Right ventricle myocardium superior (tissue), 1 donor: ENCODE measurements at regions not wholly inside any gene's neighbourhood (a gene's known extent, or its start where the extent isn't known, plus 50 kb on each side); places are given as distances from the start of the nearest gene placed in this dataset.
"Not testable (repeated sequence)": the region's sequence is repeated elsewhere in the genome, so short reads cannot be mapped to it uniquely, and the experiment has no call there.

Experiments
- ATAC-seq: fragments of 200-7000 bp; cut with Tn5 transposase; one replicate; pipeline ENCODE4 v1.9.1; 2020; ENCODE audit warnings: mild to moderate bottlenecking; ENCODE audit not compliant: poor library complexity
- DNase-seq: peaks from one replicate; pipeline ENCODE4 v3.0.0-alpha.2; 2020
- intact Hi-C: fragments of 100-400 bp; cut with DNase I; formaldehyde crosslinking; loops from one replicate; pipeline ENCODE4 v1.11.2; 2022
- donor health status: DM: no; HTN: yes; CAD: no; lungs with severe emphysema.

GRCh38 chr6:85008296-85009009 lies 244.1 kb upstream of the TBX18 start:
- DNase-seq (no peak), ATAC-seq (peak; percentile 16)
- intact Hi-C loops = no loop called here

DNA sequence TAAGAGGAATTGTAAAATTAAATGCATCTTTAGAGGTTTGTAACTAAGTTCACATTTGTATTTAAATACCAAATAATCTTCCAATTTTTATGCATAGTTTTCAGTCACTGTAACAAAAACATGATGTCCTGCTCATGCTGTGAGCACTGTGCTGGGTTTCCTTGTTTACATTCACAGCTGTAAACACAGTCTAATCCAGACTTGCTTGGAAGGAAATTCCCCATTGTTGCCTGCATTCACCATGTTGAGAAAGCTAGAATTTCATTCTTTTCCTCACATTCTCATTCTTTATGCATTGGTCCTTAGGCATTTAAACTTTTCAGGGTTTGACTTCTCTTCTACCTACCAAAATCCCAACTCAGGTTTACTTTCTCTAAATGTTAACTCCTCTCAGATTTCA lies 242.0 kb upstream of the TBX18 start:
- ATAC-seq (no peak), DNase-seq (no peak)
- intact Hi-C loops = no loop called here

GRCh38 chr6:85005494-85005893 lies 241.1 kb upstream of the TBX18 start:
- ATAC-seq = no peak
- intact Hi-C loops = no loop called here

GRCh38 chr6:85004361-85004995 lies 240.1 kb upstream of the TBX18 start:
- DNase-seq (peak; percentile 46), ATAC-seq (peak; percentile 91)
- intact Hi-C loops = no loop called here

More at GRCh38 chr6:85005494-85005893, 241.1 kb upstream of the TBX18 start:
- DNase-seq = no peak

DNA sequence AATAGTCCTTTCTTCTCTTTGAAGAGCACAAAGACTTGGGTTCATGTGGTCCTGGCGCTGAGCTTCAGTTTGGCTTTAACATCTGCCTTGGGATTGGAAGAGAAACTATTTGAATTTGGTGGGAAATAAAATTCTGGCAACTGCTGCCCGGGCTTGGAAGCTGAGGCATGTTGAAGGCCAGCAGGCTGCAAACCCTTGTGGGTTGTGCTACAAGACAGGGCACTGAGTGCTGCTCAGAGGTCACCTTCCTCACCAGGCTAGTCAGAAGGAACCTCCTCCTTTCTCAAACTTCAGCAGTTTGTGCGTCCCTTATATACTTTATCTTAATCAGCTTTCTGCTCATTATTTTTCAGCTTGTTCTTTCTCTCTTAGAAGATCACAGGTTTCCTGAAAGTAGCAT lies 238.4 kb upstream of the TBX18 start:
- intact Hi-C loops = no loop called here
- DNase-seq = peak; percentile 43
- peak; percentile 22 for ATAC-seq

DNA sequence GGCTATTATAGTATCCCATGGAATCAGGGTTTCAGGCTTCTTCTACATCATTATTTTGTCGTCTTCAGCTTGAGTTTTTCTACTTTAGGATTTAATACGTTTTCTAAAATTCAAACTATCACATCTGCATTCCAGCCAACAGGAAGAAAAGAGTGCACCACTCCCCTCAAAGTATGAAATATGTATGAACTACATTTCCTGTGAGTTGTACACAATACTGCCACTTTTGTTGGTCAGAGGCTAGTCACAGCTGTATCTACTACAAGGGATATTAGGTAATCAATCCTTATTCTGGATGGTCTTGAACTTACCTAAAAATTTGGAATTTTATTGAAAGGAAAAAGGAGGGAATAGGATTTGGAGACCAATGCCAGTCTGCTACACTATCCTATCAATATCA lies 235.6 kb upstream of the TBX18 start:
- ATAC-seq = no peak
- DNase-seq = no peak
- intact Hi-C loops = no loop called here

GRCh38 chr6:84998223-84998622 lies 233.8 kb upstream of the TBX18 start:
- no peak for DNase-seq
- ATAC-seq = no peak
- intact Hi-C loops = no loop called here

DNA sequence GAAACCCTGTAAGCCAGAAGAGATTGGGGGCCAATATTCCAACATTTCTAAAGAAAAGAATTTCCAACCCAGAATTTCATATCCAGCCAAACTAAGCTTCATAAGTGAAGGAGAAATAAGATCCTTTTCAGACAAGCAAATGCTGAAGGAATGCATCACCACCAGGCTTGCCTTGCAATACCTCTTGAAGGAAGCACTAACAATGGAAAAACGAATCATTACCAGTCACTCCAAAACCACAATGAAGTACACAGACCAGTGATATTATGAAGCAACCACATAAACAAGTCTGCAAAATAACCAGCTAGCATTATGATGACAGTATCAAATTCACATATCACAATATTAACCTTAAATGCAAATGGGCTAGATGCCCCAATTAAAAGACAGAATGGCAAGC lies 224.4 kb upstream of the TBX18 start:
- intact Hi-C loops, DNase-seq: not testable (repeated sequence)

DNA sequence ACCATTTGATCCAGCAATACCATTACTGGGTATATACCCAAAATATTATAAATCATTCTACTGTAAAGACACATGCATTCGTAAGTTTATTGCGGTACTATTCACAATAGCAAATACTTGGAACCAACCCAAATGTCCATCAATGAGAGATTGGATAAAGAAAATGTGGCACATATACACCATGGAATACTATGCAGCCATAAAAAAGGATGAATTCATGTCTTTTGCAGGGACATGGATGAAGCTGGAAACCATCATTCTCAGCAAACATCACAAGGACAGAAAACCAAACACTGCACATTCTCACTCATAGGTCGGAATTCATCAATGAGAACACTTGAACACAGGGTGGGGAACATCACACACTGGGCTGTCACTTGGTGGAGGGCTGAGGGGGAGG lies 221.1 kb upstream of the TBX18 start:
- intact Hi-C loops, ATAC-seq: not testable (repeated sequence)

More for the DNA sequence above, 224.4 kb upstream of the TBX18 start:
- ATAC-seq = not testable (repeated sequence)

GRCh38 chr6:84979541-84979940 lies 215.1 kb upstream of the TBX18 start:
- intact Hi-C loops = no loop called here
- ATAC-seq (peak; percentile 31), DNase-seq (no peak)

More for the DNA sequence above, 221.1 kb upstream of the TBX18 start:
- DNase-seq = not testable (repeated sequence)

GRCh38 chr6:84977363-84977705 lies 212.9 kb upstream of the TBX18 start:
- ATAC-seq (no peak), DNase-seq (no peak)
- intact Hi-C loops = no loop called here

- DNase-seq (no peak), ATAC-seq (no peak)
- intact Hi-C loops = no loop called here
Observed at GRCh38 chr6:84976526-84977362, 212.3 kb upstream of the TBX18 start.

DNA sequence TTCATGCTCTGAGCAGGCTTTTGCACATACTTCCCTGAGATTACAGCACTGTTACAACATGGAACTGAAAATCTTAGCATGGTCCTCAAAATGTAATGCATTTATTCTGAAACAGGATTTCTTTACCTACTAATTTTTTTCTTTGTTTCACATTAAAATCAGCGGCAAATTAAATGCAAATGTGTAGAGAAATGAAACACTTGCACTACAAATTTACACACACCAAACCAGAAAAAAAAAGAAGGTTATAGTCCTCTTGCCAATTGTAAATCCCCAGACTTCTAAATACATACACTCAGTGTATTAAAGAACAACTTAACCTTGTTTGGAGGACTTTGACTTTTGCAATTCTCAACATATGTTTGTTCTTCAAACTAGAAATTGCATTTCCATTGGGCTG lies 210.9 kb upstream of the TBX18 start:
- ATAC-seq (no peak), DNase-seq (no peak)
- intact Hi-C loops = no loop called here

DNA sequence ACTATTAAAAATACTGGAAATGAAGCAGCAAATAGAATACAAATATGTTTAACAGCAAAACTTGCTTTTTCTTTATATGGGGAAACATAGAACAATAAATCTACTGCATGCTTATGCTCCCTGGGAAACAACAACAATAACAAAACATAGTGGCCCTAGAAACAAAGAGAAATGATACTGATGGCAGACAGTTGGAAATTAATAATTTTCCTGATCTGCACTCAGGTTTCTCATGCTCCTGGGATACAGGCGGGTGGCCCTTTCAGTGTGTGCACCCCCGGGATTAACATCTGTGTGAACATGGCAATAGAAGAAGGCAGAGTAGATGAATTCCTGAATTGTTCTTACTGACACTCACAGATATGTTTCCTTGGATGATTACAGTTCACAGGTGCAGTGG lies 209.2 kb upstream of the TBX18 start:
- intact Hi-C loops = no loop called here
- ATAC-seq = no peak
- no peak for DNase-seq

DNA sequence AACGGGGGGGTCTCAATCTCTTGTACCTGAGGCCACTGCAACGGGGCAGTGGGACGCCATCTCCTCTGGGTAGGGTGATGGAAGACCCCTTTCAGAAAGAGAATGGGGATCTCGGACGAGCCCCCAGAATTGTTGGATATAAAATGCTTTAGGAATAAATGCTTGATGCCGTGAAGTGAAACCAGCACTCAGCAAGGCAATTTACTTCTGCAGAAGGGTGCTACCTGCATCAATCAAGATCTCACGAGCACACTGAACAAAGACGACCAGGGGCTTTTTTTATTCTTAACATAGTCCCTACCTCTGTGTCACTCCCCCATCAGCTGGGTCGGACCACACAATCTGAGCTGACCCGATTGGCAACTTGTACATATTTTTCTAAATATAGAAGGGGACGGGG lies 203.6 kb upstream of the TBX18 start:
- intact Hi-C loops = no loop called here
- DNase-seq (no peak), ATAC-seq (no peak)

DNA sequence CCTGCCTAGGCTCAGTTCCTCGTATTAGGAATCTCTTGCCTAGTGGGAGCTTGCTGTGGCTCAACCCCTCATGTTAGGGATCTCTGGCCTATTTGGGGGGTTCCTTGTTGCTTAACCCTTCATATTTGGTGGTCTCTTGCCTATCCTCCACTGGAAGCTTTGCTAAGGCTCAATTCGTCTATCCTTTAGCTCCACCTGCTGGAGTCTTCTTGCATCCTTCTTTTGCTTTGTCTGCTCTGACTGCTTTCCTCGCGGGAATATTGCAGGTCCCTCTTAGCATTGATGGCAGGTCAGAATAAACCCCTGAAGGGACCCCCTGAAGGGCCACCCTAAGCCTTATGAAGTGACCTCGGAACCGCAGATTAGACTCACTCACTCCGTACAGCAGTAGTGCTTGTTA lies 203.0 kb upstream of the TBX18 start:
- intact Hi-C loops = no loop called here
- ATAC-seq (no peak), DNase-seq (no peak)

- ATAC-seq (no peak), DNase-seq (no peak)
- intact Hi-C loops = no loop called here
Observed at GRCh38 chr6:84953111-84953755, 188.8 kb upstream of the TBX18 start.

GRCh38 chr6:84944926-84945325 lies 180.5 kb upstream of the TBX18 start:
- DNase-seq, ATAC-seq, intact Hi-C loops: not testable (repeated sequence)

- DNase-seq = no peak
- no peak for ATAC-seq
- intact Hi-C loops = no loop called here
Observed at GRCh38 chr6:84943905-84944304, 179.5 kb upstream of the TBX18 start.
